GM12873 (cell line): ENCODE measurements at regions not wholly inside any gene's neighbourhood (a gene's known extent, or its start where the extent isn't known, plus 50 kb on each side); places are given as distances from the start of the nearest gene placed in this dataset.

Experiments used
- CTCF ChIP-seq: IDR thresholded peaks from 2 replicates; pipeline ENCODE4 v1.5.1; 2012; ENCODE audit warnings: low read depth, mild to moderate bottlenecking, moderate library complexity, low read length, control low read depth; ENCODE audit not compliant: insufficient read depth; ENCODE audit errors: missing control alignments

GRCh38 chrX:132294776-132295495 lies 75.7 kb upstream of the RAP2C start:
- TF ChIP-seq CTCF: no peak

GRCh38 chrX:132294192-132294591 lies 74.9 kb upstream of the RAP2C start:
- TF ChIP-seq CTCF: no peak

- TF ChIP-seq CTCF: peak; percentile 61
Observed at GRCh38 chrX:132292793-132293192, 73.5 kb upstream of the RAP2C start.

GRCh38 chrX:132277953-132278614 lies 58.8 kb upstream of the RAP2C start:
- TF ChIP-seq CTCF: no peak

- TF ChIP-seq CTCF: no peak
Observed at GRCh38 chrX:132272826-132273225, 53.6 kb upstream of the RAP2C start.

GRCh38 chrX:132271311-132271778 lies 52.1 kb upstream of the RAP2C start:
- no peak for TF ChIP-seq CTCF

GRCh38 chrX:132270699-132271098 lies 51.5 kb upstream of the RAP2C start:
- no peak for TF ChIP-seq CTCF
